NCI-H2107 treated with DMSO at 0.1 percent for 48 hours (cell line): ENCODE measurements at regions not wholly inside any gene's neighbourhood (a gene's known extent, or its start where the extent isn't known, plus 50 kb on each side); places are given as distances from the start of the nearest gene placed in this dataset.
"Not testable (repeated sequence)": the region's sequence is repeated elsewhere in the genome, so short reads cannot be mapped to it uniquely, and the experiment has no call there.

ENCODE experiments used
- DNase-seq: peaks from one replicate; lab custom pipeline; 2025; ENCODE audit not compliant: unreplicated experiment; lab: John Stamatoyannopoulos, UW

GRCh38 chr15:79602731-79603130 is 170.6 kb downstream of the MINAR1 start:
- DNase-seq = no peak

GRCh38 chr15:79606831-79607355 is 174.8 kb downstream of the MINAR1 start:
- DNase-seq = no peak

- DNase-seq = no peak
Measured at GRCh38 chr15:79608066-79608864, 176.1 kb downstream of the MINAR1 start.

DNA sequence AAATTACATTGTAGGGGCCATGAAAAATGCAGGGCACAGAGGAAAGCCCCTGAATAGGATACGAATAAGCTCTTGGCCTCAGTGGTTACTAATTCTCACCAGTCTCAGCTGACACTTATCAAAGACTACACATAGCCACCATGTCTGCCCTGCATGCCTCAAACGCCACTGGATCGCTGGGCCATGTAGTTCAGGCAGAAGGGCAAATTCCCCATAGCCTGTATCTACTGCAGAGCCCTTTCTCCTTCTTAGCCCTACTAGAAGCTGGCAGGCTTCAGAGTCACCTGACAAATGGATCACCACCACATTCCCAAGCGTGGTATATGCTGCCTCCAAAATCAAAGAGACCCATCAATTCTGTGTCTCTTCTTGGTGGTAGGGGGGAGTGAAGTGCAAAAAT is 177.4 kb downstream of the MINAR1 start:
- DNase-seq = no peak

DNA sequence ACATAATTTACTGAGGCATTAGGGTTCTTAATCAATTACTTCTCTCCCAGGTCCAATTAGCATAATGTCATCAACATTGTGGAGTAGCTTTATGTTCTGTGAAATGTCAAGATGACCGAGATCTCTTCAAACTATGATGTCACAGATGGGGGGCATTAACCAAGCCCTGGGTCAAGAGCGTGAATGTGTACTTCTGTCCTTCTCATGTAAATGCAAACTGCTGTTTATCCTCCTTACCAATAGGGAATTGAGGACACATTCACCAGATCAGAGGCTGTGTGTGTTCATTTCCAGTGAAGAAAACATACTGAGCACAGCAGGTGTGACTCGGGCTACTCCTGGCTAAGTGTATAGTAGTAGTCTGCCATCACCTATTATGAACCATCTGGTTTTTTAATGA is 177.9 kb downstream of the MINAR1 start:
- DNase-seq = no peak

GRCh38 chr15:79615754-79616153 is 183.6 kb downstream of the MINAR1 start:
- no peak for DNase-seq

GRCh38 chr15:79617071-79617470 is 184.9 kb downstream of the MINAR1 start:
- DNase-seq = no peak

- DNase-seq = no peak
Measured at GRCh38 chr15:79620112-79620857, 188.1 kb downstream of the MINAR1 start.

GRCh38 chr15:79621805-79622204 is 189.7 kb downstream of the MINAR1 start:
- not testable (repeated sequence) for DNase-seq

DNA sequence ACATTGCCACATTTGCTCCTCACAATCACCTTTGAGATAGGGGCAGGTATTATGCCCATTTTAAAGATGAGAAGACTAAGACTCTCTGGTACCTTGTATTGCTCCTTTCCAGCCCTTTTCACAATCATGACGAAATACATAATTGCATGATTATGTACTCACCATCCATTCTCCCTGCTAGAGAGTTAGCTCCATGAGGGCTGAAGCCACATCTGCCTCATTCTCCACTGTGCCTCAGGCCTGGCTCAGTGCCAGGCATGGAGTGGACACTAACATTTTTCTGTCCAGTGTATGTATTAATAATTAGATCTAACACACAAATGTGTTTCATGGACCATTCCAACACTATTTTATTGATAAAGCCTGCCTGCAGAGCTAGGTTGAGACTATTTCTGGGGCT is 191.4 kb downstream of the MINAR1 start:
- no peak for DNase-seq

DNA sequence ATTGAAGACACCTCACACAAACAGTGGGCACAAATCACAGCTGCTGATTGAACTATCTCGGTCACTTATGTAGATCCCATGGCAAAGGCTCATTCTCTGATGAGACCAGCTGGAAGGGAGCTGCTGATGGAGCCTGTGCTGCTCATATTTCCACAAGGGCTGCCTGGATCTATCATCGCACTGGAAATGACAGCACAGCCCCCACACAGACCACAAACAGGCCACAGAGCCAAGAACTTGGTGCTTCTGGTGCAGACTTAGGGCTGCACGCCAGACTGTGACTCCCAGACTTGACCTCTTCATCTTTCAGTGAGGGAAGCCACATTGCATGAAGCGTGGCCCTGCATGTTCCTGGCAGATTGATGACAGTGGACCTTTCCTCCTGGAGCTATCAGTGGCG is 197.6 kb downstream of the MINAR1 start:
- DNase-seq = no peak

GRCh38 chr15:79632457-79632856 is 200.3 kb downstream of the MINAR1 start:
- DNase-seq = no peak

GRCh38 chr15:79635149-79635771 is 203.1 kb downstream of the MINAR1 start:
- no peak for DNase-seq

DNA sequence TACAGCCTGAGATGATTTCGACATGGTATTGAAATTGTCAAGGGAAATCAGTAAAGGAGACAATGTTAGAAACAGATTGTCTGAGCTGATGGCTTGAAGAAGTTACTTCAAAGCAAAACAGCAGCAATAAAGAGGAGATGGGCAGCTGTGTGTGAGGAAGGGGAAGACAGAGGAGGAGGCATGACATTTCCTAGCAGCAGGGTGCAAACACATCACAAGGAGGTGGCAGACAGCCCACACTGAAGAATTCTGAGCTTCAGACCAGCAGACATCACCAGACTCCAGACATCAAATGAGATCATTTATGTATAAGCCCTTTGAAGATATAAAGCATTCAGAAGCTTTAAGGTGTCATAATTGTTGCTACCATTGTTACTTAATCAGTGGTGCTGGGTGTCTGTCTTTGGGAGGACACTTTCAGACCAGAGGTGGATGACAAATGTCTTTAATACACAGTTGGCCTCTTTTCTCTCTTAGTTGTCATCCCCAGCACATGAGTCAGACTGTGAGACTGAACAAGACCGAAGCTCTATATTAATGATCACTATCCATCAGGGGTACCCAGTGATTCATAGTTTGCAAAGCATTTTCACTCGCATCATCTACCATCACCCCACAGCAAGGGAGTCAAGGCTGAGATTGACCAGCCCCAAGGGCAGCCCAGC is 203.9 kb downstream of the MINAR1 start:
- DNase-seq = no peak

- DNase-seq = no peak
Measured at GRCh38 chr15:79640206-79640605, 208.1 kb downstream of the MINAR1 start.

DNA sequence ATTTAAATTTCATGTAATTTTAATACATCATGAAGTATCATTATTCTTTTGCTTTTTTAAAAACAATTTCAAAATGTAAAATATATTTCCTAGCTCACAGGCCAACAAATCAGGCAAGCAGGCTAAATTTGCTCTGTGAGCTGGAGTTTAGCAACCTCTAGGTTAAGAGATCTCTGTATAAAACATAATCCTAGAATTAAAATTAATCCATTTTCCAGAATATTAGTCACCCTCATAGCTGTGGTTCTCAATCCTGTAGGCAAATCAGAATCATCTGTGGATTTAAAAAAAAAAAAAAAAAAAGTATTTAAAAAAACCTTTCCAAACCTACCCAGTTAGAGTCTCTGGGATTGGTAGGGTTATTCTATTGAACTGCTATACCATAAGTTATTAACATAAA is 209.7 kb downstream of the MINAR1 start:
- DNase-seq = no peak

DNA sequence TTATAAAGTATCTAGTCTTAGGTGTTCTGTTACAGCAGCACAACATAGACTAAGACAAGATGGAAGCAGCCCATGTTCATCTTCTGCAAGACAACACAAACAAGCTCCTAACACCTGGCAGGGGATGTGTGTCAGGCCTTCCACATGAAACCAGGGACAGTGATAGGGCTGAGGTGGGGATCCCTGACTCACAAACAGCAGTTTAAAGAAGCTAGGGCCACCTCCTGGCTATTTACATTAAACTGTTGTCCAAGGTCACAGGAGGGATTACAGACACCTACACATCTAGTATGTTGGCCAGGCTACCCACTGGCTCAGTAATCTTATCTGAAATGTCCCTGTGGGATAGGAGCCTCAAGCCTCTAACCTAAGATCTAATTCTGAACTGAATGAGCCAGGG is 211.3 kb downstream of the MINAR1 start:
- DNase-seq = no peak

DNA sequence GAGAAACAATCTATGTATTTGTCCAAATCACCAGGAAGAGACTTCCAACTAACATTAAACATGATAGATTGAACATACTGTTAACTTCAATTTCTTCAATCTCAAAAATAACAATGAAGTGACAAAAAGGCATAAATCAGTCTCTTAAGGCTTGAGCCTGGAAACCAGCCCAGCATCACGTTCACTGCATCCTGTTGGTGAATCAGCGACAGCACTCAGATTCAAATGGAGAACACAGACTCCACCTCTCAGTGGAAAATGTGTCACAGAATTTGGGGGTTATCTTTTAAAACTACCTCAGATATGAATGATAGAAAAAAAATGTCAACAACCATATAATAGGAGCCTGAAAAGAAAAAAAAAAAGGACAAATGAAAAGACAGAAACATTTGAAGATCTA is 212.0 kb downstream of the MINAR1 start:
- DNase-seq = no peak

- DNase-seq = not testable (repeated sequence)
Measured at GRCh38 chr15:79652972-79653371, 220.8 kb downstream of the MINAR1 start.

- no peak for DNase-seq
Measured at GRCh38 chr15:79653533-79653932, 221.4 kb downstream of the MINAR1 start.
